Uterus (tissue), 2 donors: ENCODE measurements at regions not wholly inside any gene's neighbourhood (a gene's known extent, or its start where the extent isn't known, plus 50 kb on each side); places are given as distances from the start of the nearest gene placed in this dataset.

Source experiments
- CTCF ChIP-seq, 4 experiments: fragments of 200-600 bp in 2 of 4; fragments of 450-650 bp in 2 of 4; sonication (generic) in 2 of 4; IDR thresholded peaks; one replicate each; pipeline ENCODE4 v1.5.1; 2016 to 2019; ENCODE audit warnings: antibody characterized with exemption in 4 of 4, mild to moderate bottlenecking in 2 of 4, moderate library complexity in 1 of 4
- POLR2A ChIP-seq, 2 donors: fragments of 450-650 bp; IDR thresholded peaks; one replicate each; pipeline ENCODE4 v1.6.1; 2016; ENCODE audit warnings: antibody characterized with exemption in 2 of 2, mild to moderate bottlenecking in 1 of 2, moderate library complexity in 1 of 2

DNA sequence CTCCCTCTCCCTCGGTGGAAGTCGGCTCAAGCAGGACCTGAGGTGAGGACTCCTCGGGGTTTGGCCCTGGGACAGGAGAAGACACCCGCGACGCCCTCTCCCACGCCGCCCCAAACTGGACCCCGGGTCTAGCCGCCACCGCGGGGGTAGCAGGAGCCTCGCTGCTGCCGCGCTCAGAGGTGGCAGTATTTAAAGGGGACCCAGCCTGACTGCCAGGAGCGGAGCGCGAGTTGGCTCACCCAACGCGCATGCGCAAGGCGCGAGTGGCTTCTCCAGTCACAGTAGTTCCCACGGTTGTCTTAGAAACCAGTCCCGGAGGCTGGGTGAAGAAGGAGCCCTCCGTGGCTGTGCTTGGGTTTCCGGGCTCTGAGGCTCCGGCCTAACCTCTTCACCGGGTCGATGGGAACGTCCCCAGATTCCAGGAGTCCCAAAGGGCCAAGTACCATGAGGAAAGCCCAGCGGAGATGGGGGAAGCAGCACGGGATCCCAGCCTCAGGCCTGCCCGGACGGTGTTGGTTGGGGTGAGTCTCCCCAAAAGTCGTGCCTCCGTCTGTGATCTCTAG is 477.8 kb downstream of the SPATA31A7 start:
- TF ChIP-seq CTCF (IDR thresholded peaks at IDR 0.05) (no peak), POLR2A (IDR thresholded peaks at IDR 0.05) (no peak)
